GOT3 (cell line): ENCODE measurements at regions not wholly inside any gene's neighbourhood (a gene's known extent, or its start where the extent isn't known, plus 50 kb on each side); places are given as distances from the start of the nearest gene placed in this dataset.

Experiments
- DNase-seq: peaks from one replicate; lab custom pipeline; 2025; ENCODE audit warnings: mixed read lengths; lab: John Stamatoyannopoulos, UW

GRCh38 chr3:23664459-23664858, 141.3 kb upstream of the UBE2E1 start:
- DNase-seq = no peak

DNA sequence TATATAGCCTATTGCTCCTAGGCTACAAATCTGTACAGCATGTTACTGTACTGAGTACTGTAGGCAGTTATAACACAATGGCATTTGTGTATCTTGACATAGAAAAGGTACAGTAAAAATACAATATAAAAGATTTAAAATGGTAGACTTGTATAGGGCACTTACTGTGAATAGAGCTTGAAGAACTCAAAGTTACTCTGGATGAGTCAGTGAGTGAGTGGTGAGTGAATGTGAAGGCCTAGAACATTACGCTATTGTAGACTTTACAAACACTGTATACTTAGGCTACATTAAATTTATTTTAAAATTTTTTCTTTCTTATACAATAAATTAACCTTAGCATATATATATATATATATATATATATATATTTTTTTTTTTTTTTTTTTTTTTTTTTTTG, 140.0 kb upstream of the UBE2E1 start:
- no peak for DNase-seq

- DNase-seq = no peak
Measured at GRCh38 chr3:23666818-23667217, 138.9 kb upstream of the UBE2E1 start.

DNA sequence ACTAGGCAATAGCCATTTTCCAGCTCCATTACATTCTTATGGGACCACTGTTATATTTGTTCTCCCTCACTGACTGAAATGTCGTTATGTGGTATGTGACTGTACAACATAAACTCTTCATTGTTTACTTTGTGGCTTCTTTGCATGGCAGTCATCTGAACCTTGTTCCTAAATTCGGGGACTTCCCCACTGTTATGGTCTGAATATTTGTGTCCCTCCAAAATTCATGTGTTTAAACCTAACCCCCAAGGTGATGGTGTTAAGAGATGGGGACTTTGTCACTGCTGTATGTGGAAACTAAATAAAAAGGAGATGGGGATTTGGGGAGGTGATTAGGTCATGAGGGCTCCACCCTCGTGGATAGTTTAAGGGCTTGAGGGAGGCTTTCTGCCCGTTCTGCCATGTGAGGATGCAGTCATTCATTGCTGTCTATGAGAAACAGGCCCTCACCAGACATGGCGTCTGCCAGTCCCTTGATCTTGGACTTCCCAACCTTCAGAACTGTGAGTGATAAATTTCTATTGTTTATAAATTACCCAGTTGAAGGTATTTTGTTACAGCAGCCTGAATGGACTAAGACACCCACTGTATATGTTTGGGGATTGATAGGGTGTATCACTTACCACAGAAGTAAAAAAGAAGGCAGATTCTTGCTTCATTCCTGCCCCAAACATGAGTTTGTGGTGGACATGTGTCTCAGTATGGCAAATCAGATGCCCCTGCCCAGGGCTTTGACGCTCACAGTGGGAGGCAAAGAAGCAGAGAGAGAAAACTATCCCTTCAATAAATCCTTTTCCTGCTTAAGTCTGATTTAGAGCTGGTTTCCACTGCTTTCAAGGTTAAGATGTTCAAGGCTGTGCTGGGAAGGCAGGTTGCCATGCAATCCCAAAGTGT, 138.0 kb upstream of the UBE2E1 start:
- DNase-seq = no peak

DNA sequence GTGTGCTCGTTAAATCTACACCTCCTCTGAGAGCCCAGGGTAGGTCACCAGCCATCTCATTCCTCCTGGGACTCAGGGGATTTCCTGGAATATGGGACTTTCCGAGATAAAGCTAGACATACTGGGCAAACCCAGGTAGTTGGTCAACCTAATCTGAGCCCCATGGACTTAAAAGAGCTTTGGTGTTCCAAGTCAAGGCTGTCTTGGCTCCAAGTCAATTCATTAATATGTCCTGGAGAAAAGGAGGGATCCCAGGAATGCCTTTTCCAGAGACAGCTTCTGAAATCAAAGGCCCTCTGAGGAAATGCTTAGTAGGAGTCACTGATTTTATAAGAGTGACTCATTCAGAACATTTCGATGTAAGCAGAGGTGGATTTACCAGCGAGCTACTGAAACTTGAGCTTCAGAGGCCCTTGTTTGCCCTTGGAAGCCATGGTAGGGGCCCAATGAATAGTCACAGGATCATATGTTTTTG, 137.3 kb upstream of the UBE2E1 start:
- no peak for DNase-seq

DNA sequence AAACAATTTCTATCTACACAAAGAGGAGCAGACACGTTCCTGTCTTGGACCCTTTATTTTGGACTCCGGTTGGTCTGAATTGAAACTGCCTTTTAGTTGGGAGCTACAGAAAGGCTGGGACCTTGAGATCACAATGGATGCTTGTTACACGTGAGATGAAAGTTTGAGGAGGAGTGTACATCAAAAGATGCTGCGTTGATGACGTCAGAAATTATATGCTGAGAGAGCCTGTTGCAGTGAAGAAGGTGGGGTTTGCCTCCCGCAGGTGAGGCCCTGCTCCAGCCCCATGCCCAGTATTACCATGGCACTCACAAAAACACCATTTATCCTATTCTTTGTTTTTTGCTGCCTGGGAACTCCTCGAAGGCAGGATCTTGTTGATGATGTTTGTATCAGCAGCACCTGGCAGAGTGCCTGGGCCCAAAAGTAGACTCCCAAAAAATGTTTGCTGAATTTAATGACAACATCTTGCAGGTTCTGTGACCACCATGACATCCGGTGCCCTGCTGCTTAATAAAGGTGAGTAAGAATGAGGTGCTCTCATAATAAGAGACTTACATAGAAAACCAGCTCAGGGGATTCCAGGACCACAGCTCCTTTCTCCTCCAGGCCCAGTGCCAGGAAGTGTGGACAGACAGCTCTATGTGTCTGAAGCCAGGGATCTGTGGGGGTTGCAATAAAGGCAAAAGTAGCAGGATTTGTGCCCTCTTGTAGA, 136.1 kb upstream of the UBE2E1 start:
- no peak for DNase-seq

DNA sequence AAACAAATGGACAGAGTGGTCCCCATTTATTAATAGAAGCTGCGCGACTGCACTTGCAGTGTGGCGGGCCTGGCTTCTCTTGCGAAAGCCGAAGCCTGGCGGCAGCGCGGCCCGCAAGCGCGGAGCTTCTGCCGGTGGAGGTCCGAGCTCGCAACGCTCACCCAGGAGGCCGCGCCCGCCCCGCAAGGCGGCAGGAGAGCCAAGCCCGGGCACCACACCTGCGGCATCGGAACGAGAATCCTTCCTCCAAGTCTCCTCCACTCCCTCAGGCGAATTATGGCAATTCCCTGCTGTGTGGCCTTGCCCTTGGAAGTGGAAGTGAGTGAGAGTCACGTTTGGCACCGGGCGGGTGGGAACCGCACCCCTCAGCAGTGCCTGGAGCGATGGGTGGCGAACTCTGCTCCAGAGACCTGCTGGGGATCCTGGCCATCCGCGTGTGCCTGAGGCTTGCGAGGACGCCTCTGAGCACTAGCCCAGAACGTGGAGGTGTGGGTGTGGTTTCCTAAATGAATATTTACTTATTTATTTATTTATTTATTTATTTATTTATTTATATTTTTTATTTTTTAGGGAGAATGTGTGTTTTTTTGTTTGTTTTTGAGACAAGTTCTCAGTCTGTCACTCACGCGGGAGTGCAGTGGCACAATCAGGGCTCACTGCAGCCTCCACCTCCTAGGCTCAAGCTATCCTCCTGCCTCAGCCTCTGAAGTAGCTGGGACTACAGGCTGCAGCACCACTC, 133.7 kb upstream of the UBE2E1 start:
- DNase-seq = no peak

DNA sequence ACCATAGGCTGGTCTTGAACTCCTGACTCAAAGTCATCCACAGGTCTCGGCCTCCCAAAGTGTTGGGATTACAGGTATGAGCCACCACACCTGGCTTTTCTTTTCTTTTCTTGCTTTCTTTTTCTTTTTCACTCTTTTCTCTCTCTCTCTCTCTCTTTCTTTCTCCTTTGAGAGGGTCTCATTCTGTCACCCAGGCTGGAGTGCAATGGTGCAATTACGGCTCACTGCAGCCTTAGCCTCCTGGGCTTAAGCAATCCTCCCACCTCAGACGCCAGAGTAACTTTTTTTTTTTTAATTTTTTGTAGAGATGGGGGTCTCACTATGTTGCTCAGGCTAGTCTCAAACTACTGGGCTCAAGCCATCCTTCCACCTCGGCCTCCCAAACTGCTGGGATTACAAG, 133.1 kb upstream of the UBE2E1 start:
- DNase-seq = no peak

DNA sequence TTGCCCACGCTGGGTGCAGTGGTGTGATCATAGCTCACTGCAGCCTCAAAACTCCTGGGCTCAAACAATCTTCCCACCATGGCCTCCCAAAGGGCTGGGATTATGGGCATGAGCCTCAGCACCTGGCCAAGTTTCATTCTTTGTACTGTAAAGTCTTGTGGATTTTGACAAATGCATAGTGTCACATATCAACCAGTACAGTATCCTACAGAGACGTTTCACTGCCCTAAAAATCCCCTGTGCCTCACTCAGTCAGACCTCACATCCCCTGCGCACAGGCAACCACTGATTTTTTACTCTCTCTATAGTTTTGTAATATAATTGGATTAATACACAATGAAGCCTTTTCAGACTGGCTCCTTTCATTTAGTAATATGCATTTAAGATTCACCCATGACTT, 130.7 kb upstream of the UBE2E1 start:
- no peak for DNase-seq

DNA sequence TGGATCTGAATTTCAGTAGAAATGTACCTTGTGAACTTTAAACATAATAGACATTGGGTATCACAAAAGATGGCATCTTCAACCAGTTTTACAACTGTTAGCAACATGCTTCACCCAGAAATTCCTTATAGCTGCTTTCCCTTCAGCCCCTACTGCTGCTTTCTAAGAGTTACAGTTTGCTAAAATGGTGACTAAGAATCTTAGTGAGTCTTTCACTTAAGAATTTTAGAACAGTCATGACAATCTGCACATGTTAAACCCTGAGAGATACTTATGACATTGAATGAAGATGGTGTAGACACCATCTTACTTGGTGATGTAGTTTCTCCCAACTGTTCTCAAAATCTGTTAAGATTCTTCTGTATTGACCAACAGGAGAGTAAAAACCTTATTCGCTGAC, 129.7 kb upstream of the UBE2E1 start:
- DNase-seq = no peak

GRCh38 chr3:23682646-23683045, 123.1 kb upstream of the UBE2E1 start:
- DNase-seq = no peak

- peak; percentile 79 for DNase-seq
Measured at GRCh38 chr3:23685541-23686258, 120.1 kb upstream of the UBE2E1 start.

DNA sequence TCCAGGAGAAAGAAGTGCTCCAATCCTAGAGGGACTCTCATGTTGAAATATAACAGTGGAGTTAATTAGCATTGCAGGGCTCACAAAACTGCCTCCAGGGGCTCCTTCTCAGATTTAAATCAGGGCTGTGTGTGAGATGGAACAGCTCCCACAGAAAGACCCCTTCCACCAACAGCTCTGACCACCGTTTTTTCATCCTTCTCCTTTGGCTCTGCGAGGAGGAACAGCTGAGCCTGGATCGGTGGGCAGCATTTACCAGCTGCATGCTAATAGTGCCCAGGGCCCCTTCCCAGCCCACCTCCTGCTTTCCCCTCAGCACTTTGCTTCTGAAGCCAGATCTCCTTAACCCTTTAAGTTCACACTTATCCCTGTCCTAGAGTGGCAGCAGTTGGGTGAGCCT, 119.2 kb upstream of the UBE2E1 start:
- no peak for DNase-seq

- no peak for DNase-seq
Measured at GRCh38 chr3:23691357-23691895, 114.3 kb upstream of the UBE2E1 start.

- DNase-seq = no peak
Measured at GRCh38 chr3:23696842-23697241, 108.9 kb upstream of the UBE2E1 start.

- no peak for DNase-seq
Measured at GRCh38 chr3:23697416-23697815, 108.3 kb upstream of the UBE2E1 start.

DNA sequence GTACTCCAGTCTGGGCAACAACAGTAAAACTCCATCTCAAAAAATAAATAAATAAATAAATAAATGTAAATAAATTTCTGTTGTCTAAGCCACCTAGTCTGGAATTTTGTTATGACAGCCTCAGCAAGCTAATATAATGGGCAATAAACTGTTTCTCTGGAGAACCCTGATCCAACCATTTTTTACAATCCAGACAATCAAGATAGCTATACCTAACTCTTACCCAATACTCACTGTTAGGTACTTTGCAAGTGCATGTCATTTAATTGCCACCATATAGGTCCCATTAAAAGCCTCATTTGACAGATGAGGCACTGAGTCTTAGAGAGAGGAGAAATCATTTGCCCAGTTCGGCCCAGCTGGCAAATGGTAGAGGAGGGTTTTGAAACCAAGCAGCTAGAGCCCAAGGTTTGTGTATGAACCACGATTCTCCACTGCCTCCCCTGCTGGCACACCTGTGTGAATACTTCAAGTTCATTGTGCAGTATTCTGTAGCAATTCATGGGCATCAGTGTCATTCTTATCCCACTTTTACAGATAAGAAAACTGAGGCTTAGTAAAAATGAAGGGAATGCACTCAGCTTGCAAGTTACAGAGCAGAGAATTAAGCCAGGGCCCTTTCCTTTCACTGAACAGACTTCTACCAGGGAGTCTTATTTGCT, 107.0 kb upstream of the UBE2E1 start:
- no peak for DNase-seq

DNA sequence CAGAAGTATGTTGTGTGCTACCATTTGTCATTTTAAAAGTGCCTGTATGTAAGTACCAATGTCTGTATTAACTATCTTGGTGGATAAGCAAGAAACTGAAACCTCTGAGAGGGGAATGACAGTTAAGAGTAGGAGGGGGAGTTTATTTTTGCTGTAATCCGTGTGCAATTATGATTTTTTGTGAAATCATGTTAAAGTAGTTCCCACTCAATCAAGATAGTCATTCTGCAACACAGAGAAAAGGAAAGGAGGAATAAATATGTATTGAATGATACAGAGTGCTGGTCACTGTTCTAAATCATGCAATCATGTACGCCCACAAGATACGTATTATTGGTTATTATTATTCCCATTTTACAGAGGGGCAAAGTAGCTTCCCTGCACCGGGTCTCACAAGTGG, 105.1 kb upstream of the UBE2E1 start:
- no peak for DNase-seq

- no peak for DNase-seq
Measured at GRCh38 chr3:23701716-23702597, 103.8 kb upstream of the UBE2E1 start.

DNA sequence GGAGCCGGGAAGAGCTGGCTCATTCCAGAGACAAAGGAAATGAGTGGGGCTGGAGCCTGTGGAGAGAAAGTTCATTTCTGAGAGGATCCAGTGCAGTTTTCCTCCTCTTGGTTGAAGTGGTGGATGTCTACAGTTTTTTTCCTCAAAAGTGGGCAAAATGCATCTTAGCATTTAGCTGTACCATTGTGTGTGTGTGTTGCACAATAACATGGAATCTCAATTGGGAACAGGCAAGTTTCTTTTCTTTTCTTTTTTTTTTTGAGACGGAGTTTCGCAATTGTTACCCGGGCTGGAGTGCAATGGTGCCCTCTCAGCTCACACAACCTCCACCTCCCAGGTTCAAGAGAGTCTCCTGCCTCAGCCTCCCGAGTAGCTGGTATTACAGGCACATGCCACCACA, 101.5 kb upstream of the UBE2E1 start:
- DNase-seq = no peak
